Effector memory CD4-positive, alpha-beta T cell (primary cell): ENCODE measurements at regions not wholly inside any gene's neighbourhood (a gene's known extent, or its start where the extent isn't known, plus 50 kb on each side); places are given as distances from the start of the nearest gene placed in this dataset.
"Not testable (repeated sequence)": the region's sequence is repeated elsewhere in the genome, so short reads cannot be mapped to it uniquely, and the experiment has no call there.

ENCODE experiments used
- DNase-seq, 3 donors: peaks; one replicate each; pipeline ENCODE4 v3.0.0-alpha.2; 2020
- H3K27ac ChIP-seq: 2 replicates; pipeline ENCODE4 v1.7.0; 2013; ENCODE audit warnings: mild to moderate bottlenecking, low read length, moderate library complexity; ENCODE audit not compliant: insufficient read depth, poor library complexity, severe bottlenecking
- H3K27me3 ChIP-seq: replicated peaks from 2 replicates; pipeline ENCODE4 v1.7.0; 2013; ENCODE audit warnings: mild to moderate bottlenecking, low read length; ENCODE audit not compliant: insufficient read depth, control insufficient read depth, poor library complexity, severe bottlenecking
- H3K36me3 ChIP-seq: 2 replicates; pipeline ENCODE4 v1.7.0; 2013; ENCODE audit warnings: mild to moderate bottlenecking, low read length, moderate library complexity; ENCODE audit not compliant: control insufficient read depth, insufficient read depth
- H3K4me1 ChIP-seq: 2 replicates; pipeline ENCODE4 v1.7.0; 2013; ENCODE audit warnings: low read length, mild to moderate bottlenecking; ENCODE audit not compliant: control insufficient read depth, insufficient read depth, poor library complexity, severe bottlenecking
- H3K4me3 ChIP-seq: 2 replicates; pipeline ENCODE4 v1.7.0; 2013; ENCODE audit warnings: low read length, low read depth, mild to moderate bottlenecking; ENCODE audit not compliant: insufficient read depth, poor library complexity, severe bottlenecking
- H3K9me3 ChIP-seq: 2 replicates; pipeline ENCODE4 v1.7.0; 2013; ENCODE audit warnings: mild to moderate bottlenecking, low read length, moderate library complexity; ENCODE audit not compliant: control insufficient read depth

- no peak for DNase-seq
- Histone ChIP-seq H3K27ac (no peak overlapping the region), H3K4me3 (no peak overlapping the region), H3K4me1 (no peaks in the 10 kb centered on the region), H3K9me3 (no peaks in the 10 kb centered on the region), H3K27me3 (no peaks in the 10 kb centered on the region), H3K36me3 (no peaks in the 10 kb centered on the region)
Observed at GRCh38 chr1:188017921-188018320, 1189.2 kb downstream of the PLA2G4A start.

- Histone ChIP-seq H3K36me3 (no peaks in the 10 kb centered on the region), H3K27me3 (no peaks in the 10 kb centered on the region), H3K27ac (no peak overlapping the region), H3K9me3 (no peaks in the 10 kb centered on the region), H3K4me3 (no peak overlapping the region), H3K4me1 (peaks cover 2% of the 10 kb centered on the region)
- no peak for DNase-seq
Observed at GRCh38 chr1:188022661-188023060, 1193.9 kb downstream of the PLA2G4A start.

GRCh38 chr1:188023206-188023605 is 1194.5 kb downstream of the PLA2G4A start:
- no peak for DNase-seq
- Histone ChIP-seq H3K27ac (no peak overlapping the region), H3K9me3 (no peaks in the 10 kb centered on the region), H3K4me1 (peaks cover 2% of the 10 kb centered on the region), H3K27me3 (no peaks in the 10 kb centered on the region), H3K36me3 (no peaks in the 10 kb centered on the region), H3K4me3 (no peak overlapping the region)

GRCh38 chr1:188027613-188028012 is 1198.9 kb downstream of the PLA2G4A start:
- H3K4me1 ChIP-seq = peaks cover 2% of the 10 kb centered on the region
- H3K27me3 ChIP-seq = no peaks in the 10 kb centered on the region
- DNase-seq = no peak
- H3K4me3 ChIP-seq = no peak overlapping the region
- no peak overlapping the region for H3K27ac ChIP-seq
- no peaks in the 10 kb centered on the region for H3K9me3 ChIP-seq
- no peaks in the 10 kb centered on the region for H3K36me3 ChIP-seq

GRCh38 chr1:188037572-188037971 is 1208.8 kb downstream of the PLA2G4A start:
- not testable (repeated sequence) for DNase-seq, H3K27ac ChIP-seq, H3K4me1 ChIP-seq

GRCh38 chr1:188043536-188044245 is 1214.9 kb downstream of the PLA2G4A start:
- H3K36me3 ChIP-seq = no peaks in the 10 kb centered on the region
- no peak overlapping the region for H3K4me3 ChIP-seq
- no peak overlapping the region for H3K27ac ChIP-seq
- no peaks in the 10 kb centered on the region for H3K27me3 ChIP-seq
- no peak for DNase-seq
- no peaks in the 10 kb centered on the region for H3K4me1 ChIP-seq
- H3K9me3 ChIP-seq = no peaks in the 10 kb centered on the region

More at GRCh38 chr1:188037572-188037971, 1208.8 kb downstream of the PLA2G4A start:
- not testable (repeated sequence) for H3K27me3 ChIP-seq, H3K36me3 ChIP-seq, H3K9me3 ChIP-seq, H3K4me3 ChIP-seq

DNA sequence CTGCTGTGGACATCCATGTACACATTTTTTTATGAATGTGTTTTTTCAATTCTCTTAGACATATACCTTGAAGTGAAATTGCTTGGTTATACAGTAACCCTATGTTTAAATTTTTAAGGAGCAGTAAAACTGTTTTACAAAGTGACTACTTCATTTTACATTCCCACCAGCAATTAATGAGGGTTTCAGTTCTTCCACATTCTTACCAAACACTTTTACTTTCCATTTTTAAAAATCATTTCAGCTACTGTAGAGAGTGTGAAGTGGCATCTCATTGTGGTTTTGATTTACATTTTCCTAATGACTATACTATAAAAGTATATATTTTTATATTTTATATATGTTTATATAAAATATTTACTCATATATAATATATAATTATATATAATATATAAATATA is 1221.5 kb downstream of the PLA2G4A start:
- H3K9me3 ChIP-seq = no peaks in the 10 kb centered on the region
- DNase-seq = no peak
- H3K4me3 ChIP-seq = no peak overlapping the region
- no peaks in the 10 kb centered on the region for H3K36me3 ChIP-seq
- no peaks in the 10 kb centered on the region for H3K4me1 ChIP-seq
- no peaks in the 10 kb centered on the region for H3K27me3 ChIP-seq
- no peak overlapping the region for H3K27ac ChIP-seq

GRCh38 chr1:188056011-188056410 is 1227.3 kb downstream of the PLA2G4A start:
- no peaks in the 10 kb centered on the region for H3K36me3 ChIP-seq
- H3K27me3 ChIP-seq = no peaks in the 10 kb centered on the region
- no peaks in the 10 kb centered on the region for H3K9me3 ChIP-seq
- H3K27ac ChIP-seq = no peak overlapping the region
- H3K4me1 ChIP-seq = no peaks in the 10 kb centered on the region
- no peak overlapping the region for H3K4me3 ChIP-seq
- no peak for DNase-seq

DNA sequence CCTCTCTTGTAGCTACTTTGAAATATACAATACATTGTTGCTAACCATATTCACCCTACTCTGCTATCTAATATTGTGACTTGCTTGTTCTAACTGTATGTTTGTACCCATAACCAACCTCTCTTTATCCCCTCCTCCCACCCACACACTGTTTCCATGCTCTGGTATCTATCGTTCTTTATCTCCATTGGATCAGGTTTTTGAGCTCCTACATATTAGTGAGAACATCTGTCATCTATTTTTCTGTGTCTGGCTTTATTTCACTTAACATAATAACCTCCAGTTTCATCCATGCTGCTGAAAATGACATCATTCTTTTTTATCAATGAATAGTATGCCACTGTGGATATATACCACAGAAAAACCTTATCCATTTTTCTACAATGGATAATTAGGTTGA is 1230.1 kb downstream of the PLA2G4A start:
- H3K4me3 ChIP-seq = no peak overlapping the region
- no peaks in the 10 kb centered on the region for H3K9me3 ChIP-seq
- H3K27me3 ChIP-seq = no peaks in the 10 kb centered on the region
- no peak overlapping the region for H3K27ac ChIP-seq
- H3K4me1 ChIP-seq = no peaks in the 10 kb centered on the region
- DNase-seq = no peak
- H3K36me3 ChIP-seq = no peaks in the 10 kb centered on the region

DNA sequence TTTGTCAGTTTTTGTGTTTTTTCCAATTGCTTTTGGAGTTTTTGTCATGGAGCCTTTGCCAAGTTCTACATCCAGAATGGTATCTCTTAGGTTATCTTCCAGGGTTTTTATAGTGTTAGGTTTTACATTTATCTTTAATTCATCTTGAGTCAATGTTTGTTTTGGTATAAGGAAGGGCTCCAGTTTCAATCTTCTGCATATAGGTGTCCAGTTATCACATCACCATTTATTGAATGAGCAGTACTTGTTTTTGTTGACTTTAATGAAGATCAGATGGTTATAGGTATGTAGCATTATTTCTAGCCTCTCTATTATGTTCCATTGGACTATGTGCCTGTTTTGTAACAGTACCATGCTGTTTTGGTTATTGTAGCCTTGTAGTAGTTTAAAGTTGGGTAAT is 1233.1 kb downstream of the PLA2G4A start:
- Histone ChIP-seq H3K9me3 (no peaks in the 10 kb centered on the region), H3K36me3 (no peaks in the 10 kb centered on the region), H3K27ac (no peak overlapping the region), H3K4me1 (no peaks in the 10 kb centered on the region), H3K4me3 (no peak overlapping the region), H3K27me3 (no peaks in the 10 kb centered on the region)
- no peak for DNase-seq
